Stimulated activated naive B cell treated with anti-CD40 and anti-IgM and Interleukin-4, amounts not matched to agents 10 μg/mL and 1 μg/mL and 100 μg/mL, for 72 hours (primary cell): ENCODE measurements at regions not wholly inside any gene's neighbourhood (a gene's known extent, or its start where the extent isn't known, plus 50 kb on each side); places are given as distances from the start of the nearest gene placed in this dataset.
A peak's percentile ranks its signal among the peaks of the same experiment; 100 is the strongest.
"Not testable (repeated sequence)": the region's sequence is repeated elsewhere in the genome, so short reads cannot be mapped to it uniquely, and the experiment has no call there.

ENCODE experiments used
- ATAC-seq, 2 donors: fragments of 150-1000 bp; cut with Tn5 transposase; replicated peaks; 2 replicates each; pipeline ENCODE4 v1.10.0; 2021; ENCODE audit warnings: moderate library complexity in 1 of 2
- DNase-seq: peaks from one replicate; pipeline ENCODE4 v3.0.0; 2021
- H3K27ac Mint-ChIP-seq: one replicate; pipeline ENCODE4 v1.8.0; 2022; ENCODE audit warnings: mild to moderate bottlenecking, mixed read lengths
- H3K27me3 Mint-ChIP-seq, 2 donors: one replicate each; pipeline ENCODE4 v1.8.0; 2022; ENCODE audit warnings: mixed read lengths in 2 of 2
- H3K36me3 Mint-ChIP-seq, 2 donors: one replicate each; pipeline ENCODE4 v1.8.0; 2022; ENCODE audit warnings: mixed read lengths in 2 of 2, mild to moderate bottlenecking in 1 of 2
- H3K4me1 Mint-ChIP-seq, 2 donors: one replicate each; pipeline ENCODE4 v1.8.0; 2022; ENCODE audit warnings: mixed read lengths in 2 of 2, mild to moderate bottlenecking in 1 of 2
- H3K4me3 Mint-ChIP-seq, 2 donors: one replicate each; pipeline ENCODE4 v1.8.0; 2022; ENCODE audit warnings: mild to moderate bottlenecking in 2 of 2, mixed read lengths in 2 of 2, moderate library complexity in 1 of 2
- H3K9me3 Mint-ChIP-seq, 2 donors: one replicate each; pipeline ENCODE4 v1.8.0; 2022; ENCODE audit warnings: mixed read lengths in 2 of 2, mild to moderate bottlenecking in 1 of 2

GRCh38 chr3:161905520-161906132 is 409.0 kb downstream of the OTOL1 start:
- no peak for ATAC-seq
- H3K27me3 Mint-ChIP-seq: no peaks in the 10 kb centered on the region
- H3K36me3 Mint-ChIP-seq: no peaks in the 10 kb centered on the region
- DNase-seq: no peak
- no peak overlapping the region for H3K27ac Mint-ChIP-seq
- H3K9me3 Mint-ChIP-seq: no peaks in the 10 kb centered on the region
- no peaks in the 10 kb centered on the region for H3K4me1 Mint-ChIP-seq
- no peak overlapping the region for H3K4me3 Mint-ChIP-seq

GRCh38 chr3:161913786-161914389 is 417.3 kb downstream of the OTOL1 start:
- H3K27me3 Mint-ChIP-seq: no peaks in the 10 kb centered on the region
- H3K4me1 Mint-ChIP-seq: no peaks in the 10 kb centered on the region
- no peak overlapping the region for H3K27ac Mint-ChIP-seq
- peaks cover 0 to 2% of the 10 kb centered on the region in 2 donors for H3K9me3 Mint-ChIP-seq
- ATAC-seq (no peak), DNase-seq (no peak)
- H3K36me3 Mint-ChIP-seq: no peaks in the 10 kb centered on the region
- no peak overlapping the region for H3K4me3 Mint-ChIP-seq

GRCh38 chr3:161914703-161915417 is 418.3 kb downstream of the OTOL1 start:
- Mint-ChIP-seq H3K4me3 (no peak overlapping the region), H3K9me3 (peaks cover 0 to 6% of the 10 kb centered on the region in 2 donors), H3K4me1 (no peaks in the 10 kb centered on the region), H3K36me3 (no peaks in the 10 kb centered on the region), H3K27me3 (no peaks in the 10 kb centered on the region), H3K27ac (no peak overlapping the region)
- DNase-seq (no peak), ATAC-seq (no peak)

- Mint-ChIP-seq H3K27me3 (no peaks in the 10 kb centered on the region), H3K36me3 (no peaks in the 10 kb centered on the region), H3K4me3 (no peak overlapping the region), H3K27ac (no peak overlapping the region), H3K4me1 (no peaks in the 10 kb centered on the region), H3K9me3 (peaks cover 0 to 9% of the 10 kb centered on the region in 2 donors)
- ATAC-seq (no peak), DNase-seq (no peak)
Observed at GRCh38 chr3:161915418-161915750, 418.8 kb downstream of the OTOL1 start.

GRCh38 chr3:161920196-161920595 is 423.6 kb downstream of the OTOL1 start:
- ATAC-seq: no peak
- peaks cover 3 to 11% of the 10 kb centered on the region in 2 donors for H3K9me3 Mint-ChIP-seq
- no peaks in the 10 kb centered on the region for H3K27me3 Mint-ChIP-seq
- H3K27ac Mint-ChIP-seq: no peak overlapping the region
- no peak for DNase-seq
- no peaks in the 10 kb centered on the region for H3K4me1 Mint-ChIP-seq
- no peak overlapping the region for H3K4me3 Mint-ChIP-seq
- no peaks in the 10 kb centered on the region for H3K36me3 Mint-ChIP-seq

- Mint-ChIP-seq H3K36me3 (no peaks in the 10 kb centered on the region), H3K4me1 (no peaks in the 10 kb centered on the region), H3K27ac (no peak overlapping the region), H3K27me3 (no peaks in the 10 kb centered on the region), H3K9me3 (peaks cover 9 to 10% of the 10 kb centered on the region in 2 donors), H3K4me3 (no peak overlapping the region)
- DNase-seq (no peak), ATAC-seq (no peak)
Observed at GRCh38 chr3:161925749-161926360, 429.2 kb downstream of the OTOL1 start.

GRCh38 chr3:161927131-161927530 is 430.5 kb downstream of the OTOL1 start:
- no peaks in the 10 kb centered on the region for H3K4me1 Mint-ChIP-seq
- no peaks in the 10 kb centered on the region for H3K27me3 Mint-ChIP-seq
- no peak overlapping the region for H3K27ac Mint-ChIP-seq
- no peak for ATAC-seq
- no peak overlapping the region for H3K4me3 Mint-ChIP-seq
- H3K36me3 Mint-ChIP-seq: no peaks in the 10 kb centered on the region
- peaks cover 7 to 10% of the 10 kb centered on the region in 2 donors for H3K9me3 Mint-ChIP-seq
- no peak for DNase-seq

- no peak for DNase-seq
- ATAC-seq: peak in 1 of 2 donors; percentile 73
- no peak overlapping the region for H3K4me3 Mint-ChIP-seq
- no peaks in the 10 kb centered on the region for H3K36me3 Mint-ChIP-seq
- H3K4me1 Mint-ChIP-seq: no peaks in the 10 kb centered on the region
- H3K27ac Mint-ChIP-seq: no peak overlapping the region
- H3K9me3 Mint-ChIP-seq: peaks cover 3 to 8% of the 10 kb centered on the region in 2 donors
- no peaks in the 10 kb centered on the region for H3K27me3 Mint-ChIP-seq
Observed at GRCh38 chr3:161939918-161940620, 443.5 kb downstream of the OTOL1 start.

- Mint-ChIP-seq H3K27ac (no peak overlapping the region), H3K36me3 (no peaks in the 10 kb centered on the region), H3K27me3 (no peaks in the 10 kb centered on the region), H3K4me1 (no peaks in the 10 kb centered on the region), H3K9me3 (peaks cover 6 to 9% of the 10 kb centered on the region in 2 donors), H3K4me3 (no peak overlapping the region)
- ATAC-seq (no peak), DNase-seq (no peak)
Observed at GRCh38 chr3:161940621-161940965, 444.0 kb downstream of the OTOL1 start.

- peaks cover 5 to 7% of the 10 kb centered on the region in 2 donors for H3K9me3 Mint-ChIP-seq
Observed at GRCh38 chr3:161941891-161942290, 445.3 kb downstream of the OTOL1 start.

GRCh38 chr3:161943801-161944345 is 447.3 kb downstream of the OTOL1 start:
- H3K27ac Mint-ChIP-seq, ATAC-seq, H3K4me1 Mint-ChIP-seq, H3K9me3 Mint-ChIP-seq, DNase-seq, H3K27me3 Mint-ChIP-seq, H3K36me3 Mint-ChIP-seq, H3K4me3 Mint-ChIP-seq: not testable (repeated sequence)

More at GRCh38 chr3:161941891-161942290, 445.3 kb downstream of the OTOL1 start:
- ATAC-seq (no peak), DNase-seq (no peak)
- H3K4me3 Mint-ChIP-seq: no peak overlapping the region
- no peaks in the 10 kb centered on the region for H3K27me3 Mint-ChIP-seq
- no peak overlapping the region for H3K27ac Mint-ChIP-seq
- no peaks in the 10 kb centered on the region for H3K4me1 Mint-ChIP-seq
- H3K36me3 Mint-ChIP-seq: no peaks in the 10 kb centered on the region

- H3K4me1 Mint-ChIP-seq: no peaks in the 10 kb centered on the region
- no peak overlapping the region for H3K4me3 Mint-ChIP-seq
- H3K27ac Mint-ChIP-seq: no peak overlapping the region
- ATAC-seq (no peak), DNase-seq (no peak)
- H3K36me3 Mint-ChIP-seq: no peaks in the 10 kb centered on the region
- no peaks in the 10 kb centered on the region for H3K27me3 Mint-ChIP-seq
- peaks cover 5 to 11% of the 10 kb centered on the region in 2 donors for H3K9me3 Mint-ChIP-seq
Observed at GRCh38 chr3:161946443-161946960, 449.9 kb downstream of the OTOL1 start.

GRCh38 chr3:161950318-161950868 is 453.8 kb downstream of the OTOL1 start:
- peaks cover 1 to 8% of the 10 kb centered on the region in 2 donors for H3K9me3 Mint-ChIP-seq
- no peaks in the 10 kb centered on the region for H3K27me3 Mint-ChIP-seq
- no peaks in the 10 kb centered on the region for H3K4me1 Mint-ChIP-seq
- DNase-seq: no peak
- H3K27ac Mint-ChIP-seq: no peak overlapping the region
- no peak for ATAC-seq
- no peak overlapping the region for H3K4me3 Mint-ChIP-seq
- no peaks in the 10 kb centered on the region for H3K36me3 Mint-ChIP-seq

GRCh38 chr3:161957467-161957866 is 460.9 kb downstream of the OTOL1 start:
- Mint-ChIP-seq H3K27me3 (no peaks in the 10 kb centered on the region), H3K36me3 (no peaks in the 10 kb centered on the region), H3K4me1 (no peaks in the 10 kb centered on the region), H3K27ac (no peak overlapping the region), H3K9me3 (no peaks in the 10 kb centered on the region), H3K4me3 (no peak overlapping the region)
- no peak for ATAC-seq
- no peak for DNase-seq
